ENCODE measurements at regions not wholly inside any gene's neighbourhood (a gene's known extent, or its start where the extent isn't known, plus 50 kb on each side); places are given as distances from the start of the nearest gene placed in this dataset.
"Not testable (repeated sequence)": the region's sequence is repeated elsewhere in the genome, so short reads cannot be mapped to it uniquely, and the experiment has no call there.

GRCh38 chrY:9162424-9162823, 174.8 kb upstream of the TSPY4 start:
- TF ChIP-seq CTCF, POLR2A (IDR thresholded peaks at IDR 0.05): not testable (repeated sequence)

All from Peyer's patch (tissue), 4 donors.